Neuron (in vitro differentiated cells): ENCODE measurements at regions not wholly inside any gene's neighbourhood (a gene's known extent, or its start where the extent isn't known, plus 50 kb on each side); places are given as distances from the start of the nearest gene placed in this dataset.

Source experiments
- H2AFZ ChIP-seq: one replicate; pipeline ENCODE4 v1.6.1; 2013; ENCODE audit warnings: low read depth, mild to moderate bottlenecking, inconsistent platforms, low read length, moderate library complexity
- H3K27me3 ChIP-seq: one replicate; pipeline ENCODE4 v1.6.1; 2013; ENCODE audit warnings: low read length; ENCODE audit not compliant: insufficient read depth
- H3K36me3 ChIP-seq: one replicate; pipeline ENCODE4 v1.6.1; 2013; ENCODE audit warnings: low read length; ENCODE audit not compliant: insufficient read depth
- H3K4me1 ChIP-seq: one replicate; pipeline ENCODE4 v1.6.1; 2013; ENCODE audit warnings: low read length; ENCODE audit not compliant: insufficient read depth
- H3K4me3 ChIP-seq: 2 replicates; pipeline ENCODE4 v1.5.1; 2013; ENCODE audit warnings: mild to moderate bottlenecking, low read length, moderate library complexity
- H3K9me3 ChIP-seq: one replicate; pipeline ENCODE4 v1.6.1; 2013; ENCODE audit warnings: low read length

- Histone ChIP-seq H2AFZ (no peak overlapping the region), H3K9me3 (no peaks in the 10 kb centered on the region), H3K36me3 (no peaks in the 10 kb centered on the region), H3K4me1 (peaks cover 8% of the 10 kb centered on the region), H3K27me3 (no peaks in the 10 kb centered on the region), H3K4me3 (no peak overlapping the region)
Measured at GRCh38 chrX:139121616-139122286, 408.8 kb upstream of the F9 start.

GRCh38 chrX:139120760-139121159 is 409.2 kb upstream of the FGF13 start:
- no peaks in the 10 kb centered on the region for H3K9me3 ChIP-seq
- peaks cover 8% of the 10 kb centered on the region for H3K4me1 ChIP-seq
- no peaks in the 10 kb centered on the region for H3K36me3 ChIP-seq
- no peak overlapping the region for H2AFZ ChIP-seq
- H3K4me3 ChIP-seq = no peak overlapping the region
- H3K27me3 ChIP-seq = no peaks in the 10 kb centered on the region

DNA sequence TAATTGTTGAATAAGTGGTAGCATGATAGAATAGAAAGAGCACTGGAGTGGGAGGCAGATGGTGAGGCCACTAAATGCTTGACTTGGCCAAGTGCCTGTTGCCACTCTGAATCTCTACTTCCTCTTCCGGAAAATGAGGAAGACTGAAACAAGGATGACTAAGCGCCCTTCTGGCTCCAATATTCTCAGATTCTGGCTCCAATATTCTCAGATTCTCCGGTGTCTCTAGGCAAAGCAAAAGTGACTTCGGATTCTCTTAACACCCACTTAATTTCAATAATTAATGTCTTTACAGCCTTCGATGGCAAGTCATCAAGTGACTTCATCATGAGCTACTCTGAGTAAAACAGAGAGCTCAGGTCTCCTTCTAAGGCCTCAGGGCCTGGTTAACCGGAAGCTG is 402.2 kb upstream of the FGF13 start:
- H3K4me3 ChIP-seq = no peak overlapping the region
- no peaks in the 10 kb centered on the region for H3K27me3 ChIP-seq
- H3K36me3 ChIP-seq = no peaks in the 10 kb centered on the region
- no peaks in the 10 kb centered on the region for H3K9me3 ChIP-seq
- no peak overlapping the region for H2AFZ ChIP-seq
- no peaks in the 10 kb centered on the region for H3K4me1 ChIP-seq

DNA sequence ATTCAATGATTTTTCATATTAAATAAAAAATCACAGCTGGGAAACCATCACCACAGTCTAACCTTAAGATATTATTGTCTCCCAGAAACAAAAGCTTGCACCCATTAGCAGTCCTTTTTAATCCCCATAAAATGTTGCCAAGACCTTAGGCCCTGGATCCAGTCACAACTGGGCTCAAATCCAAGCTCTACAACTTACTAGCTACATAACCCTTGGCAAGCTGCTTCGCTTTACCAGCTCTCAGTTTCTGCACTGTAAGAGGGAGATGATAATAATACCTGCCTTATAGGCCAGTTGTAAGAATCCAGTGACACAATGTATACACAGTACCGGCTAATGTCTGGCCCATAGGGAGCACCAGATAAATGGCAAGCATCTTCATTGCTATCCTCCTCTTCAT is 400.9 kb upstream of the FGF13 start:
- no peaks in the 10 kb centered on the region for H3K36me3 ChIP-seq
- H3K4me3 ChIP-seq = no peak overlapping the region
- no peak overlapping the region for H2AFZ ChIP-seq
- no peaks in the 10 kb centered on the region for H3K9me3 ChIP-seq
- no peaks in the 10 kb centered on the region for H3K27me3 ChIP-seq
- H3K4me1 ChIP-seq = no peaks in the 10 kb centered on the region

- Histone ChIP-seq H3K36me3 (no peaks in the 10 kb centered on the region), H3K4me3 (no peak overlapping the region), H2AFZ (no peak overlapping the region), H3K4me1 (no peaks in the 10 kb centered on the region), H3K9me3 (no peaks in the 10 kb centered on the region), H3K27me3 (no peaks in the 10 kb centered on the region)
Measured at GRCh38 chrX:139106069-139106468, 394.6 kb upstream of the FGF13 start.

DNA sequence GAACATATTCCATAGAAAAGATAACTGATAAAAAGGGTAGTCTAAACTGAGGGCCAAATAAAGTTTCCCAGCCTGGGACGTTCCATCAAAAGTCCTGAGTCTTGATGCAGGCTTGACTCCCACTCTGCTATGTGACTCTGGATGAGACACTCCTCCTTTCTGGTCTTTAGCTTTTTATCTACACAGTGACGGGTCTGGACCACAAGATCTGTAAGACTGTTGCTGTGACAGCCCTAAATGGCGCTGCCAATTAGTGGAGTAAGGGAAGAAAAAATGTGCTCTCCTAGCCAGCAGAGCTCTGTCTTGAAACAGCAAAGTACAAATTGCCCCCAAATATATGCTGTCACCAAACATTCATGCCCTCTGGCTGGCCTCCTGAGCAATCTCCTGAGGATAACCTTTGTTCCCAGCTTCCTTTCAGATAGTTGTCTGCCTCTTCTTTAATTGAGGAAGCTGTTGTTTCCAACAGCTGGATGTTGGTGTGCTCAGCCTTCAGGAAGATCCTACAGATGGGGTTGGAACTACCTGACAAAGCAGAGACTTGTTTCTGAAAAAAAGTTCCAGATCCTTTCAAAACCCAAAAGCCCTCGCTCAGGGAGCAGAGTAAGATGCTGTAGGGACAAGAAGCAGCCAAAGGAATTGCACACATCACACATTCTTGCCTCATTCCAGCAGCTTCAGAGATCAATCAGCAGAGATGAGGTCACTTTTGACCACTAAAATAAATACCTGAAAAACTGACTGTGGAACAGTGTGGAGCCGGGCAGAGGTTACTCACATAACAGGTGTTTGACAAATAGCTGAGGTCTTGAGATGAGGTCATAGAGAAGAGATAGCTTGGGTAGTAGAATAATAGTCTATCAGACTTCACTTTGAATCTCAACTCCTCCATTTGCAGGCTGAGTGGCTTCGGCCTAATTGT is 383.4 kb upstream of the FGF13 start:
- Histone ChIP-seq H2AFZ (no peak overlapping the region), H3K4me3 (no peak overlapping the region), H3K36me3 (no peaks in the 10 kb centered on the region), H3K27me3 (no peaks in the 10 kb centered on the region), H3K9me3 (no peaks in the 10 kb centered on the region), H3K4me1 (no peaks in the 10 kb centered on the region)

DNA sequence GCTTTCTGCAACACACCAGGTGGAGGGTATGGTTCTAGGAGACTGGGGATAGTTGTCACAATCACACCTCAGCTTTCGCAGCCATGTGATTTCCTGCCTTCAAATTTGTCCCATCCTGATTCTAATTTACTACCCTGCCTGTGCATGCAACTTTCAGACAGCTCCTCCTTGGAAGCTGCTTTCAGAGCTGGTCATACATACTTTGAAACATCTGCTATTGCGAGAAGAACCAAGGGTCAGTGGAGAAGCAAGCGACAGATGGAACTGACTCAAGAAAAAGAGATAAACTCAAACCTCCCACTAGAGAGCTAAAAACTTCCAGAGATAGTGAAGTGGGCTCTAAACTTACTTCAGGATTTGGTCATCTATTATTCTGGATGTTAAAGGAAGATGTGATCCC is 381.7 kb upstream of the FGF13 start:
- no peaks in the 10 kb centered on the region for H3K36me3 ChIP-seq
- H3K4me1 ChIP-seq = no peaks in the 10 kb centered on the region
- H2AFZ ChIP-seq = no peak overlapping the region
- H3K4me3 ChIP-seq = no peak overlapping the region
- no peaks in the 10 kb centered on the region for H3K9me3 ChIP-seq
- no peaks in the 10 kb centered on the region for H3K27me3 ChIP-seq

GRCh38 chrX:139091878-139092277 is 380.4 kb upstream of the FGF13 start:
- Histone ChIP-seq H3K36me3 (no peaks in the 10 kb centered on the region), H2AFZ (no peak overlapping the region), H3K4me3 (no peak overlapping the region), H3K9me3 (no peaks in the 10 kb centered on the region), H3K27me3 (no peaks in the 10 kb centered on the region), H3K4me1 (no peaks in the 10 kb centered on the region)

GRCh38 chrX:139091066-139091465 is 379.5 kb upstream of the FGF13 start:
- no peak overlapping the region for H2AFZ ChIP-seq
- no peaks in the 10 kb centered on the region for H3K4me1 ChIP-seq
- no peaks in the 10 kb centered on the region for H3K27me3 ChIP-seq
- H3K9me3 ChIP-seq = no peaks in the 10 kb centered on the region
- no peak overlapping the region for H3K4me3 ChIP-seq
- no peaks in the 10 kb centered on the region for H3K36me3 ChIP-seq

DNA sequence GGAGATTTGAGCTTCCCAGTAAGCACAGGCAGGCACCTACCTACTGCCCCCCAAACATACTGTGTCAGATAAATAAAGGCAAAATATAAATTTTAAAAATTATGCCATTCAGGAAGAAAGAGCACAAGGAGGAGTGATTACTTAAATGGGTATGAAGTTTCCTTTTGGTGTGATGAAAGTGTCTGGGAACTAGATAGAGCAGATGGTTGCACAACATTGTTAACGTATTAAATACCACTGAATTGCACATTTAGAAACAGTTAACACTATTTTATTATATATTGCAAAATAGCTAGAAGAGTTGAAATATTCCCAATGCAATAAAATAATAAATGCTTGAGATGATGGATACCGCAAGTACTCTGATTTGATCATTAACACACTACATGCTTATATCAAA is 374.7 kb upstream of the FGF13 start:
- no peaks in the 10 kb centered on the region for H3K9me3 ChIP-seq
- H3K4me3 ChIP-seq = no peak overlapping the region
- no peaks in the 10 kb centered on the region for H3K27me3 ChIP-seq
- H3K4me1 ChIP-seq = no peaks in the 10 kb centered on the region
- H3K36me3 ChIP-seq = no peaks in the 10 kb centered on the region
- H2AFZ ChIP-seq = no peak overlapping the region

DNA sequence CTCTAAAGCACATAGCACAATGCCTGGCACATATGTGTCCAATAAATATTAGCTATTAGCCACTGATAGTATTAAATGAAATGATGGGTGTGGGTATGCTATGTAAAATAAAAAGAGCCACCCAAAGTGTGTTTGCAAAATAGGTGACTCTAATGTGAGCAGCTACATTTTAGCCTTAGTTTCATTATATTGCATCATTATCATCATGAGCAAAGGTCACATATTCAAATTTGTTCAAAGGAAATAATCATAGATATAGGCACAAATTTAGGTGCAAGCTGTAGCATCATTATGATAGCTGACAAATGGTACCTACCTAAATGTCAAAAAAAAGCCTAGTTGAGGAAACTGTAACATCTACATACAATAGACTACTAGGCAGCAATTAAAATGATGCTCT is 373.9 kb upstream of the FGF13 start:
- Histone ChIP-seq H3K4me1 (no peaks in the 10 kb centered on the region), H3K4me3 (no peak overlapping the region), H3K36me3 (no peaks in the 10 kb centered on the region), H3K27me3 (no peaks in the 10 kb centered on the region), H2AFZ (no peak overlapping the region), H3K9me3 (no peaks in the 10 kb centered on the region)

DNA sequence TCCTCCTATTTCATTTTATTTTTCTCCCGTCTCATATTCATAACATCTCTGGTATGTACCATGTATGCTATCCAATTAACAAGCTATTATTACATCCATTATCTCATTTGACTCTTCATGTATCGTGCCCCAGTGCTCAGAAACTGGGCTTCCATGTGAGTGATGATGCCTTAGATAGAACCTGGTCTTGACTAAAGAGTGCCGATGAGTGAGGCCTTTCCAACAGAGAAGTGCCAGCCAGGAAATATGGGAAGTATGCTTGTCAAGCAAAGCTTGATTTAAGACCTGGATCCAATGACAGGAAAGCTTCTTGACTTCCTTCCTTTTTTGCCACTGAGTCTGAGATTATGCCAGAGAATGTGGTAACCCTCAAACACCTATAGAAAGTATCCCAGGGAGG is 371.7 kb upstream of the FGF13 start:
- Histone ChIP-seq H3K4me1 (no peaks in the 10 kb centered on the region), H2AFZ (no peak overlapping the region), H3K4me3 (no peak overlapping the region), H3K36me3 (no peaks in the 10 kb centered on the region), H3K27me3 (peaks cover 3% of the 10 kb centered on the region), H3K9me3 (no peaks in the 10 kb centered on the region)

DNA sequence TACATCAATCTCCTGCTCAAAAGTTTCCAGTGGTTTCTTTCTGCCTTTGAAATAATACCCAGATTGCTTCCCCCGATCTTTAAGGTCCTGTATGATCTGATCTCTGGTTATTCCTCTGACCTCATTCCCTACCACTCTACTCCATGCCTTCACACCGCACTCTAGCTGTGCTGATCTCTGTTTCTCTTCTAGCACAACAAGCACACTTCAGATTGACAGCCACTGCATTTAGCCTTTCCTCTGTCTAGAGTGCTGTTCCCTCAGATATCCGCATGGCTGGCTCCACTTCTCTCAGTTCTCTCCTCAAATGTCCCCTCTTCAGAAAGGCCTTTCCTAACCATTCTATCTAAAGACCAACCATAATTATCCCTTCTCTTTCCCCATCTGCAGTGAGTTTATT is 370.4 kb upstream of the FGF13 start:
- no peaks in the 10 kb centered on the region for H3K9me3 ChIP-seq
- H2AFZ ChIP-seq = no peak overlapping the region
- peaks cover 3% of the 10 kb centered on the region for H3K27me3 ChIP-seq
- no peaks in the 10 kb centered on the region for H3K4me1 ChIP-seq
- H3K36me3 ChIP-seq = no peaks in the 10 kb centered on the region
- H3K4me3 ChIP-seq = no peak overlapping the region
